SW 1271 (cell line): ENCODE measurements at regions not wholly inside any gene's neighbourhood (a gene's known extent, or its start where the extent isn't known, plus 50 kb on each side); places are given as distances from the start of the nearest gene placed in this dataset.
A peak's percentile ranks its signal among the peaks of the same experiment; 100 is the strongest.
"Not testable (repeated sequence)": the region's sequence is repeated elsewhere in the genome, so short reads cannot be mapped to it uniquely, and the experiment has no call there.

Source experiments
- DNase-seq, 2 experiments: peaks; one replicate each; lab custom pipeline; 2025; lab: John Stamatoyannopoulos, UW

DNA sequence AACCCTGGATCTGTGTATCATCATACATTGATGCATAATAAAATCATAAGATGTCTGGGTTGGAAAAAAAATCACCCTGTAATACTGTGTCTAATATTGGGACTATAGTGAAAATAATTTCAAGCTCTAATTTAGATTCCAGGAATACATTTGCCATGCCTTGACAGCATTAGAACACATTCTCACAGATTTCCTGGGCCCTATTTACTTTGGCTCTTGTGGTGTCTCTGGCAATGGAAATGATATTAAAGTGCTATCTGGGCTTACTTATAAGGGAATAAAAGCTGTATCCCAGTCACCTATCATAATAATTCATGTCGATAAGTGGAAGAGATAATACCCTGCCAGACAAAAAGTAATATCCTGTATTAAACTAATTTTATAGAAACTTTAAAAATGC is 472.0 kb downstream of the ZPLD1 start:
- no peak for DNase-seq

DNA sequence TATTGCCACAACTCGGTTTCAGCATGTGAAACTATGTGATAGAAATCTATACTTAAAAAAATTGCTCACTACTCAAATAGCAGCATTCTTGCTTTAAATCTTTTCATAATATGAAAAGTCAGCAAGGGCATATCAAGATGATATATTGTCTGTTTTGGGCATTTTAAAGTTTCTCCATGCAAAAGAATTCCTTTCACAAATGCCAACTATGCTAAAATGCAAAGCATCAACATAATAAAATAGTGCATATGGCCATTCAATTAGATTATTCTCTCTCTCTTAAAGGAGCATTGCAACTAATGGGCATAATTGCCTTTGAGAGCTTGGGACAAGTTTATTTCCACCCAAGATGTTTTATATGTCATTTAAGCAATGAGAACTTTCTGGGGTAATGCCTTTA is 475.1 kb downstream of the ZPLD1 start:
- no peak for DNase-seq

DNA sequence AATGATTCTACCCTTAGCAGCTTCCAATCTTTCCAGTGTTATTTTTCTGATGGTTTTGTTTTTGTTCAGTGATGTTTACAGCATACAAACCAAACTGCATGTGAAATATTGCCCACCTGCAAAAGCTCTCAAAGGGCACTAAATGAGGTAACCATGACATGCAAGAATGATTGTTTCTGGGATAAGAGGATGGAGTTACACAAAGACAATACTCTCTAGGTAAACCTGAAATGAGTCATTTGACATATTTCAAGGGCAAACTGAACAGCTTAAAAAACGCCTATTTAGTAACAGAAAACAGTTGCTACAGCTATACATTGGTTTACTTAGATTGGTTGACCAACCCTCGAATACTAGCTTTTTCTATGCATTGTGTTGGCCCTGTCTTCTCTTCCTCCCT is 481.7 kb downstream of the ZPLD1 start:
- DNase-seq = no peak

DNA sequence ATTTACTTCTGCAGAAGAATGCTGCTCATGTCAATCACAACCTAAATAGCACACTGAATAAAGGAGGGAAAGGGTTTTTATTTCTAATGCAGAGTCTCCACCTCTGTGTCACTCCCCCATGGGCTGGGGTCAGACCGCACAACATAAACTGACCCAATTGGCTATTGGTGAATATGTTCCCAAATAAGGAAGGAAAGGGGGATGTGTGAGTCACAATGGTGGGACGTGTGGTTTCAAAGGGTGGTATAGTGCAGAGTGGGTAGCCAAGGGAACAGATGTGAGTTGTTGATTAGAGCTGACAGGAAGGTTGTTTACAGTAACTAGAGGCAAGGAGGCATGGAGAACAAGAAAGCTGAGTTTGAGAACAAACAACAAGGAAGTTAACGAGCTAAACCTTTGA is 491.8 kb downstream of the ZPLD1 start:
- no peak for DNase-seq

- no peak for DNase-seq
These were observed 498.6 kb downstream of the ZPLD1 start for GRCh38 chr3:102933377-102933776.

DNA sequence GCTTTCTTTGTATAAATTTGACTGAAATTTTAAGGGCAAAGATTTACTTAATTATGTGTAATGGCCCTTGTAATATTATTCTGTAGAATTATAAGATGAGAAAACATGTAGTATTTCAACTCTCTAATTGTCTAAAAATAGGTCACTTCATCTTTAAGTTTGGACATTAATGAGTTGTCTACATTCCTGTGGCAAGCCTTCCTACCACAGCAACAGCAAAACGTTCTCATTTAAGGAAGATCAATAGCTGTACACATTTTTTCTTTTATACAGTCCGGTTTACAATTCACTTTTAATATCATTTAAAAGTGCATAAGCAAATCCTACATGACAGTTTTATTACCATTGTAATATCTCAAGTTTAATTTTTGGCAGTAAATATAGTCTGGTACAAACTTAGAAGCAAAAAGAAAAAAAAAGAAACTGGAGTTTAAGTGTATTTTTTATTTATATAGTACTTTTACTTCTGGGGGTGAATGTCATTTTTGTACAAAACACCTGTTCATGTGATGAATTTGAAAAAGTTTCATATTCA is 501.8 kb downstream of the ZPLD1 start:
- no peak for DNase-seq

- DNase-seq = no peak
These were observed 507.0 kb downstream of the ZPLD1 start for GRCh38 chr3:102941786-102942185.

DNA sequence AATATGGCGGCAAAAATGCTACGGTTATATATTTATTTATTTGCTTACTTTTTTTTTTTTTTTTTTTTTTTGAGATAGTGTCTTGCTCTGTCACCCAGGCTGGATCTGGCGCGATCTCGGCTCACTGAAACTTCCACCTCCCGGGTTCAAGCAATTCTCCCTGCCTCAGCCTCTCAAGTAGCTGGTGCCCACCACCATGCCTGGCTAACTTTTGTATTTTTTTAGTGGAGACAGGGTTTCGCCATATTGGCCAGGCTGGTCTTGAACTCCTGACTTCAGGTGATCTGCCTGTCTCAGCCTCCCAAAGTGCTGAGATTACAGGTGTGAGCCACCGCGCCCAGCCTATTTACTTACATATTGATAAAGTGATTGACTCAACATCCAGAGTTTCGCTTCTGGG is 511.6 kb downstream of the ZPLD1 start:
- not testable (repeated sequence) for DNase-seq

GRCh38 chr3:102972350-102972749 is 537.5 kb downstream of the ZPLD1 start:
- DNase-seq = no peak

- DNase-seq = no peak
These were observed 539.5 kb downstream of the ZPLD1 start for GRCh38 chr3:102974333-102974732.

DNA sequence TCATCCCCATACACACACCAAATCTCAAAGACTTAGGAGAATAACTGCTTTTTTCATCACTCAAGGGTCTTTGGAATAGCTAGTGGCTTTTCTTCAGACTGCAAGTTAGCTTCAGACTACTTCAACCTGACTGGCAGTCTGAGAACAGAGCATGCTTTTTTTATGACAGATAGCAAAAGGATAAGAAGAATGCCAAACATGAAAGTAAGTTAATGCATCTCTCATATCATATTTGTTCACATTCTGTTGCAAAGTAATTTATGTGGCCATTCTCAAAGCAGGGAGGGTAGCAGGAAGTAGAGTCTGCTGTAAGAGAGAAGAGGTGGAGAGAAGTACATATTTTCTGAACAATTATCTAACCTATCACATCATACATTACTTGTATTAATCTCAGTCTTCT is 544.4 kb downstream of the ZPLD1 start:
- no peak for DNase-seq

DNA sequence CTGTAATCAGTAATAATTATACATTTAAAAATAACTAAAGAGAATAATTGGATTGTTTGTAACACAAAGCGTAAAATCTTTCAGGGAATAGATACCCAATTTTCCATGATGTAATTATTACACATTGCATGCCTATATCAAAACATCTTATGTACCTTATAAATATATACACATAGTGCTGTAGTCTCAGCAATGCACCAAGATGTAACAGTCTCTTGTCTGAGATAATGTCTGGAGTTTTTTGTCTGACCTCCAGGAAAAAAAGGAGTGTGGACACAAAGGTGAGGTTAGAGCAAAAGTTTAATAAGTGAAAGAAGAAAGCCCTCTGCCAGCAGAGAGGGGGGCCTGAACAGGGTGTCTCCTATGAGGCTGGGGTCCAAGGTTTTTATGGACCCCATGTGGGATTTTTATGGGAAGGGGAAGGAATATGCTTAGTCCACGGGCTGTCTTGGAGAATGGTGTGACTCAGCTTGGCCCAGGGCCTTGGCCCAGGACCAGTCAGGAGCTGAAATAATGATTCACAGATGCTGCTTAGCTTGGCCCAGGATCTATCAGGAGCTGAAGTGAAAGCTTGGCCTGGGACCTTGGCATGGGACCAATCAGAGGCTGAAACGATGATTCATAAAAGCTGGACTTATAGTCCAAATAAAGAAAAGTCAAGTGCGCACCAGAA is 545.0 kb downstream of the ZPLD1 start:
- DNase-seq = peak in 1 of 2 experiments; percentile 32

- no peak for DNase-seq
These were observed 545.5 kb downstream of the ZPLD1 start for GRCh38 chr3:102980355-102980696.

- DNase-seq = no peak
These were observed 567.8 kb downstream of the ZPLD1 start for GRCh38 chr3:103002425-103003176.

DNA sequence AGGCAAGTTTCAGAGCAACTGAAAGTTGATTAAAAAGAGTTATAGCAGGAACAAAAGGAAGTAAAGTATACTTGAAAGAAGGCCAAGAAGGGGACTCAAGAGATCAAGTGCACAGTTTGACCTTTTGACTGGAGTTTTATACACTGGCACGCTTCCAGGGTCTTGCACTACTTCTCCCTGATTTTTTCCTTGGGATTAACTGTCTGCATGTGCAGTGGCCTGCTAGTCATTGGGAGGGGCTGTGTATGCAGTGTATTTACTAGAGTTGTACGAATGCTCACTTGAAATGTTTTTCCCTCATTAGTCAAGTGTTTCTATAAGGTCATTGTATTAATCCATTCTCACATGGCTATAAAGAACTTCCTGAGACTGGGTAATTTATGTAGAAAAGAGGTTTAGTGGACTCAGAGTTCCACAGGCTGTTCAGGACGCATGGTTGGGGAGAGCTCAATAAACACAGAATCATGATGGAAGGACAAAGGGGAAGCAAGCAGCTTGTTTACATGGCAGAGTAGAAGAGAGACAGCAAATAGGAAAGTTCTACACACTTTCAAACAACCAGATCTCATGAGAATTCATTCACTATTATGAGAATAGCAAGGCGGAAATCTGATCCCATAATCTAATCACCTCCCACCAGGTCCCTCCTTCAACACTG is 571.8 kb downstream of the ZPLD1 start:
- no peak for DNase-seq

DNA sequence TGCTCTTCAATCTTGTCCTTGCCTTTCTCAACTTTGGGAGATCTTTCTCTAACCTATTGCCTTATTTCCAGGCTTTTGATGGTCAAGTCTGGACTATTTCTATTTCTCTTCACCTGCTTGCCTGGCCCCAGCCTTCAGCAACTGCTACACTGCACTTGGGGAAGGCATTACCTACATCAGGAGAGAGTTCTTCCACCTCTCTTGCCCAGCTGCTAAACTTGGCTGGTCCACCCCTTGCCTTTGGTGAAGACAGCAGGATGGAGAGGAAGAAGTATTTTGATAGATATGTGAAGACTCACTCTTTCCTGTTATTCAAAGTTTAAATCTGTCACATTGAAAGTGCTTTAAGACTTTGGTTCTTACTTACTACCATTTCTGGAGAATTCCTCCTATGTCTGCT is 574.8 kb downstream of the ZPLD1 start:
- DNase-seq = no peak

GRCh38 chr3:103025880-103026279 is 591.1 kb downstream of the ZPLD1 start:
- DNase-seq = no peak

GRCh38 chr3:103033841-103034240 is 599.0 kb downstream of the ZPLD1 start:
- no peak for DNase-seq

GRCh38 chr3:103047640-103048039 is 612.8 kb downstream of the ZPLD1 start:
- DNase-seq = no peak

- DNase-seq = no peak
These were observed 613.4 kb downstream of the ZPLD1 start for GRCh38 chr3:103048068-103048722.

GRCh38 chr3:103052236-103052830 is 617.5 kb downstream of the ZPLD1 start:
- no peak for DNase-seq

- no peak for DNase-seq
These were observed 620.3 kb downstream of the ZPLD1 start for GRCh38 chr3:103055021-103055520.
